Limb (tissue), 2 donors: ENCODE measurements at regions not wholly inside any gene's neighbourhood (a gene's known extent, or its start where the extent isn't known, plus 50 kb on each side); places are given as distances from the start of the nearest gene placed in this dataset.
"Not testable (repeated sequence)": the region's sequence is repeated elsewhere in the genome, so short reads cannot be mapped to it uniquely, and the experiment has no call there.

Source experiments
- DNase-seq, 2 donors: peaks; one replicate each; pipeline ENCODE4 v3.0.0-alpha.2; 2016; ENCODE audit errors: extremely low spot score in 2 of 2

DNA sequence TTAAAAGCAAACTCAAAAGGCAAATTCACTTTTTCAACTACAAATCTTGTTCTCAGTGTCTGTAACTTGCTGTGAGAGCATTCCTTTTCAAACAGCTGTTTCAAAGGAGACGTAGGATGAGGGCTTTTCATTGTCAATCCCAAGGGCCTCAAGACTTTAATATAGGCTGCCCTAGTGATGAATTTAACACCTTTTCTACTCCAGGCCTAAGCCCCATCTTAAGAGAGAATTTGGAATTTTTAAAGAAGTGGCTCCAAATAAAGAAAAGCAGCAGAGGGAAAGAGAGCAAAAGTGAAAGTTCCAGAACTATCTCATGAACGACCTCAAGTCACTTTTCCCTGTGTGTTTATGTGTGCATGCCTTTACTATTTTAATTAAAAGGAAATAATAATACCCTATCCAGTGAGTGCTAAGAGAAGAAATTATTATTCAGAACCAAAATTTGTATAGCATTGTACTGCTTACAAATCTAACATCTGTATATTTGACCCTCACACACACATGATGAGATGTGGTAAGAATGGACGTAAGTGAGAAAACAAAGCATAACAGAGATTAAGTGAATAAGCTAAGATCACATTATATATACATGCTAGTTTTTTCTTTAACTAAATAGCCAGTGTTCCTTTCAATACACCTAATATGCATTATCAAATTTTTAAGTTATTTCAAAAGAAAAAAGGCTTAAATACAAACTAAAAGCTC is 196.4 kb downstream of the VGLL3 start:
- no peak for DNase-seq

DNA sequence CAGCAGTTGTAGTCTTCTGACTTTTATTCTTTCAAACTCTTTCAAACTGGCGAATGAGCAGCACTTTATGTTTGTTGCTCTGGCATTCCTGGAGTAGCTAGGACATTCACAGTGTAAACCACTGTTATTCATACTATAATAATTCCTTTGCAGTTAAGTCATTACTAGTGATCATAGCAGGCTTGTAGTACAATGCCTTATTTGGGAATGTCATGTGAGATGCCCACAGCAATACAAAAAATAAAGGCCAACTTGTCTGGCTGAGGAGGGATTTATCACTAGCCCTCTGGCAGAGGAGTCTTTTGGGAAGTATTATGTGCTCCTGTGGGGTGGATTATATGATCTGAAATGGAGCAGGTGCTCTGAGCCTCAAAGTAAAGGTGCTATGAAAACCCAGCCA is 197.2 kb downstream of the VGLL3 start:
- DNase-seq, result peak in 1 of 2 donors; percentile 84

- no peak for DNase-seq
These were observed 198.6 kb downstream of the VGLL3 start for GRCh38 chr3:86792316-86792715.

GRCh38 chr3:86790884-86791549 is 199.9 kb downstream of the VGLL3 start:
- DNase-seq, result no peak

- no peak for DNase-seq
These were observed 202.6 kb downstream of the VGLL3 start for GRCh38 chr3:86788371-86788770.

GRCh38 chr3:86787091-86787490 is 203.9 kb downstream of the VGLL3 start:
- no peak for DNase-seq

DNA sequence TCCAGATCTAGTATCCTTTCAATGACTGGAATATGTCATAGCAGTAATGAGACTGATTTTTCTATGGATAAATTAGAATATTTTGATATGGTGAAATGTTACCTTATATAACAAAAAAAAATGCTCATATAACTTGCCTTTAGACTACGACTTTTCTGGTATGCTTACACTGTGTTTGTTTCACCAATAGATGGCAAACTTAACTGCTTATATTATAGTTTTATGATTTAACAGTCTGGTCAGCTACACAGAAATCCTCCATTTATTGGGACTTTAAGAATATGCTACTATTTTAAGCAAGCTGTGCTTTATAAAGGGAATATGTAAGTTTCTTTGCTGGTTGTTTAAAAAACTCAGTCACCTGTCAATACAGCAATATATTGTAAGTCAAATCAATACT is 205.6 kb downstream of the VGLL3 start:
- DNase-seq, result peak in 1 of 2 donors; percentile 72

- DNase-seq, result no peak
These were observed 208.1 kb downstream of the VGLL3 start for GRCh38 chr3:86782866-86783265.

GRCh38 chr3:86782286-86782685 is 208.7 kb downstream of the VGLL3 start:
- no peak for DNase-seq

DNA sequence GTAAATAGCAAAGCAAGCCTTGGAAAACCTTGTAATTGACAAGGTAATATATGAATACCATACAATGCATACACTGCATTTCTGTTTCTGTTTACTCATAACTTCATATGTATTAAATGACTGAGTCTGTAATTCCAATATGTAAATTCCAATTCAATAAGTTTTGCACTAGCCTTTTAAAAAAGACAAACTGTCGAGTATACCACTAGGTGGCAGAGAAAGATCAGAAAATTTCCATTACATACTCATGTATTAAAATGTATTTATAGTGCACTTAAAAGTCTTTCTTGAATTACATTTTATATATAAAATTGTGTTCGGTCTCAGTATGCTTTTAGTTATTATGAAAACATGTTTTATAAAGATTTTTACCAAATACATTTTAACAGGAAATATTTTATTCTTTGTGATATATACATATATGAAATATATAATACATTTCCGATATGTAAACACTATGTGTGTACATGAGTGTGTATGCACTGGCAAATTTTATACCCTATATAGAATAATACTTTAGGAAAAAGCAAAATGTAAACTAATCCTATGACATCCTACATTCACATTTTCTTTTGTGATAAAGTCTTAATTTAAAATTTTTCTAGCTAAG is 216.8 kb downstream of the VGLL3 start:
- DNase-seq, result peak in 1 of 2 donors; percentile 72

DNA sequence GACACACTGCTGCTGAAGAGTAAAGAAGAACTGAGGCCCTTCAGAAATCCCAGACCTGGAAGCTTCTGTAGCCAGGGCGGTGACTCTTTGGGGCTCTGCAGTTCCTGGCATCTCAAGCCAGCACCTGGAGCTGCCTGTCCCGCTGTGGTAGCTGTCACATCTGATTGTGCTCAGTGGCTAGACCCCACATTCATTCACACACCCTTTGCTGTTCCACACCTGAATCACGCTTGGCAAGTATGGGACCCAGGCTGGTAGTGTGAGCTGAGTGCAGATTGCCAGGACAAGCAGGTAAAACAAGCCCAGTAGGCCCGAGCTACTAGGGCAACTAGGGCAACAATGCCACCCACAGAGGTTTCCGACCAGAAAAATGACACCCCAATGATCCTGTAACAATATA is 218.2 kb downstream of the VGLL3 start:
- DNase-seq, result no peak

DNA sequence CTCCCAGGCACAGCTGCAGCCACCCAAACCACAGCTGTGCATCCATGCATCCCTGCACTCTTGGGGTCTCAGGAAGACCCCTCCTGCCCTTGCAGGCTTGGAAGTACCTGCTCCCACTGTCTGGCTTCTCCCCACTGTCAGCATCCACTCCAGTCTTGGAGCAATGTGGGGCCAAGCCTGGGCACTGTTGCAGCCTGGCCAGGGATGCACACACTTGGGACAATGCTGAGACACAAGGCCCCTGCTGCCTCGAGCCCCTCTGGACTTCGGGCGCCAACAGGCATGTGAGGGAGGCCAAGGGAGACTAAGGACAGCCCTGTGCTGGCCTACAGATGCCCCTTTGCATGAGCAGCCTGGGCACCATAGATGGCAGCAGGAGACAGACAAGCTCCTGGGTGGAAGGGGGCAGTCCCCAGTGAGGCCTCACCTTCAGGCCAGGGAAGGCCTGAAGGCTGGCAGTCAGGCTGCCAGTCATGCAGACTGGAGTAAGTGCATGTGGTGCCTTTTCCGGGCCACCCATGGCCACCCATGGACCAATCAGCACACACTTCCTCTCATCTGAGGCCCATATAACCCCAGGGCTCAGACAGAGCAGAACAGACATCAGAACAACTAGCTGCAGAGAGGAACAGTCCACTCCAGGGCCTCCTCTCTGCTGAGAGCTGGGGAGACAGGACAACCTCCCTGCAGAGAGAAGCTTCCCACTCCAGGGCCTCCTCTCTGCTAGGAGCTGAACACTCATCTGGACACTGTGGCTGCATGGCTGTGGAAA is 219.0 kb downstream of the VGLL3 start:
- DNase-seq, result no peak

- DNase-seq, result no peak
These were observed 224.6 kb downstream of the VGLL3 start for GRCh38 chr3:86766331-86766730.

DNA sequence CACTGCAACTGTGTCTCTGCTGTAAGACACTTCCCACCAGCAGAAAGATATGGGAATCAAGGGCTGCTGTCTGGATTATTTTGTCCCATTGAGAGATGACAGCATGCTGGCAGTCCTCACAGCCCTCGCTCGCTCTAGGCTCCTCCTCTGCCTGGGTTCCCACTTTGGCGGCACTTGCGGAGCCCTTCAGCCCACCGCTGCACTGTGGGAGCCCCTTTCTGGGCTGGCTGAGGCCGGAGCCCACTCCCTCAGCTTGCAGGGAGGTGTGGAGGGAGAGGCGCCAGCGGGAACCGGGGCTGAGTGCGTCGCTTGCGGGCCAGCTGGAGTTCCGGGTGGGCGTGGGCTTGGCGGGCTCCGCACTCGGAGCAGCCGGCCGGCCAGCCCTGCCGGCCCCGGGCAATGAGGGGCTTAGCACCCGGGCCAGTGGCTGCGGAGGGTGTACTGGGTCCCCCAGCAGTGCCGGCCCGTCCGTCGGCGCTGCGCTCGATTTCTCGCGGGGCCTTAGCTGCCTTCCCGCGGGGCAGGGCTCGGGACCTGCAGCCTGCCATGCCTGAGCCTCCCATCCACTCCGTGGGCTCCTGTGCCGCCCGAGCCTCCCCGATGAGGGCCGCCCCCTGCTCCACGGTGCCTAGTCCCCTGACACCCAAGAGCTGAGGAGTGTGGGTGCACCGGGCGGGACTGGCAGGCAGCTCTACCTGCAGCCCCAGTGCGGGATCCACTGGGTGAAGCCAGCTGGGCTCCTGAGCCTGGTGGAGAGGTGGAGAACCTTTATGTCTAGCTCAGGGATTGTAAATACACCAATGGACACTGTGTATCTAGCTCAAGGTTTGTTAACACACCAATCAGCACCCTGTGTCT is 233.4 kb downstream of the VGLL3 start:
- DNase-seq, result not testable (repeated sequence)

GRCh38 chr3:86748015-86748414 is 242.9 kb downstream of the VGLL3 start:
- no peak for DNase-seq

- no peak for DNase-seq
These were observed 246.9 kb downstream of the VGLL3 start for GRCh38 chr3:86744051-86744450.

DNA sequence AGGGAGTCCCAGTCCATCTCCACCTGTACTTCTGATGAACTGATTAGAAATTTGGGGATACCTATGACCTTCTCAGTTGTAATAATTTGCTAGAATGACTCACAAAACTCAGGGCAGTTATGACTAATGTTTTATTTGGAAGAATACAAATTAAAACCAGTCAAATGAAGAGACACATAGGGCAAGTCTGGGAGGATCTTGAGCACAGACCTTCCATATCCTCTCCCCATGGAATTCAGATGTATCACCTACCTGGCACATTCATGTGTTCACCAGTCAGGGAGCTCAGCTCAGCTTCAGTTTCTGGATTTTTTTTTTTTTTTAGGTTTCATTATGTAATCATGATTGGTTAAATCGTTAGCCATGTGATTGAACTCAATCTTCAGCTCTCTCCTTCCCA is 247.7 kb downstream of the VGLL3 start:
- DNase-seq, result no peak

DNA sequence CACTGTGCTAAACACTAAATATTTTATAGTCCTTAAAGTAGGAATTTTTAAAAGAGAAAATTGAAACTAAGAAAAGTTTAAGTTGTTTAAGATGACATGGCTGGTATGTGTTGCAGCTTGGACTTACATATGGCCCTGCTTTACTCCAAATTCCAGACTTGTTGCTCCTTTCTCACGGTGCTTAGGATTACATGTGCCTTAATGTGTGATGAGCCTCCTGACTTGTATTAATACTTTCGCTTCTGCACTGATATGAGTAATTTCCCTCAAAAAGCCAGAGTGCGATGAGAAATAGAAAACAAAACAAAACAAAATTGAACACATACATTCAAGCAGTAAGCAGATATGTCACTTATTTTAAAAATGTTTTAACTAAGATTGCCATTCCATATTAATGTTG is 250.2 kb downstream of the VGLL3 start:
- no peak for DNase-seq

GRCh38 chr3:86739244-86739643 is 251.7 kb downstream of the VGLL3 start:
- no peak for DNase-seq

GRCh38 chr3:86738684-86739083 is 252.3 kb downstream of the VGLL3 start:
- DNase-seq, result no peak

DNA sequence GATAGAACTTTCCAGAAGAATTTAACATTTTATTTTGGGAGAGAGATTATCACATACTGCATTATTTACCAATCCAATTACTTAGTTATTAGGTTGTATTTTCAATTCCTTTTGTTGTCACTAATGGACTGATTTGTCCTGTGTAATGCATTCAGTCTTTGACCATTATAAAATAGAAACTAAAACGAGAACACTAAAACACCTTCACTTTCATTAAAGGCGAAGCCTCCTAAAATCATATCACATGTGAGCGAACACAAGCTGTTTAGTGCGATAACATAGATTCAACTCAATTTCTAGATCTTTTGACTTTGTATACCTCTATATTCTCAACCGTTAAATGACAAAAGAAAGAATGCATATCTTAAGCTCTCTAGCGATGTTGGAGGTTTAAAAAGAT is 253.4 kb downstream of the VGLL3 start:
- DNase-seq, result no peak
